Astrocyte (in vitro differentiated cells and primary cell): ENCODE measurements at regions not wholly inside any gene's neighbourhood (a gene's known extent, or its start where the extent isn't known, plus 50 kb on each side); places are given as distances from the start of the nearest gene placed in this dataset.

ENCODE experiments used
- DNase-seq: peaks from one replicate; pipeline ENCODE4 v3.0.0-alpha.2; 2010; ENCODE audit warnings: low read depth
- FAIRE-seq: peaks from 2 replicates; lab custom pipeline; 2011; peaks lifted over from hg19 to GRCh38; lab: Jason Lieb, UNC
- H2AFZ ChIP-seq: 2 replicates; pipeline ENCODE4 v1.6.0; 2012; ENCODE audit warnings: low read depth, low read length, inconsistent platforms
- H3K27ac ChIP-seq: 2 replicates; pipeline ENCODE4 v1.5.1; 2011; ENCODE audit warnings: low read depth, low read length, inconsistent platforms
- H3K27me3 ChIP-seq: 2 replicates; pipeline ENCODE4 v1.6.0; 2011; ENCODE audit warnings: low read length, inconsistent platforms; ENCODE audit not compliant: insufficient read depth
- H3K36me3 ChIP-seq: 2 replicates; pipeline ENCODE4 v1.5.1; 2011; ENCODE audit warnings: low read length, inconsistent platforms; ENCODE audit not compliant: insufficient read depth
- H3K4me1 ChIP-seq: 2 replicates; pipeline ENCODE4 v1.5.1; 2011; ENCODE audit warnings: low read length, inconsistent platforms; ENCODE audit not compliant: insufficient read depth
- H3K4me2 ChIP-seq: 2 replicates; pipeline ENCODE4 v1.6.0; 2012; ENCODE audit warnings: low read length, inconsistent platforms
- H3K4me3 ChIP-seq: 2 replicates; pipeline ENCODE4 v1.5.1; 2011; ENCODE audit warnings: low read depth, mild to moderate bottlenecking, low read length, inconsistent platforms; ENCODE audit not compliant: insufficient read depth
- H3K79me2 ChIP-seq: 2 replicates; pipeline ENCODE4 v1.6.0; 2012; ENCODE audit warnings: mild to moderate bottlenecking, low read length, inconsistent platforms; ENCODE audit not compliant: insufficient read depth
- H3K9ac ChIP-seq: 2 replicates; pipeline ENCODE4 v1.6.0; 2012; ENCODE audit warnings: mild to moderate bottlenecking, low read length, inconsistent platforms
- H3K9me3 ChIP-seq: 2 replicates; pipeline ENCODE4 v1.5.1; 2012; ENCODE audit warnings: low read depth, mild to moderate bottlenecking, low read length, inconsistent platforms; ENCODE audit not compliant: insufficient read depth
- H4K20me1 ChIP-seq: 2 replicates; pipeline ENCODE4 v1.6.0; 2012; ENCODE audit warnings: low read length, inconsistent platforms; ENCODE audit not compliant: insufficient read depth
- H3K27ac Mint-ChIP-seq: one replicate; pipeline ENCODE4 v1.8.0; 2021; ENCODE audit warnings: mild to moderate bottlenecking, mixed read lengths; ENCODE audit not compliant: unreplicated experiment
- H3K27me3 Mint-ChIP-seq: one replicate; pipeline ENCODE4 v1.8.0; 2021; ENCODE audit warnings: low read depth, mixed read lengths; ENCODE audit not compliant: unreplicated experiment
- H3K36me3 Mint-ChIP-seq: one replicate; pipeline ENCODE4 v1.8.0; 2021; ENCODE audit warnings: low read depth, mixed read lengths; ENCODE audit not compliant: unreplicated experiment
- H3K4me1 Mint-ChIP-seq: one replicate; pipeline ENCODE4 v1.8.0; 2021; ENCODE audit warnings: low read depth, mixed read lengths; ENCODE audit not compliant: unreplicated experiment
- H3K4me3 Mint-ChIP-seq: one replicate; pipeline ENCODE4 v1.8.0; 2021; ENCODE audit warnings: mild to moderate bottlenecking, moderate library complexity, mixed read lengths; ENCODE audit not compliant: unreplicated experiment
- H3K9me3 Mint-ChIP-seq: one replicate; pipeline ENCODE4 v1.8.0; 2021; ENCODE audit warnings: mild to moderate bottlenecking, mixed read lengths; ENCODE audit not compliant: unreplicated experiment
- CTCF ChIP-seq: IDR thresholded peaks from 2 replicates; pipeline ENCODE4 v1.5.1; 2011; ENCODE audit warnings: low read depth, mild to moderate bottlenecking, inconsistent platforms, low read length, moderate library complexity; ENCODE audit not compliant: insufficient read depth
- EZH2 ChIP-seq: IDR thresholded peaks from 2 replicates; pipeline ENCODE4 v1.6.1; 2012; ENCODE audit warnings: mild to moderate bottlenecking, low read length, inconsistent platforms; ENCODE audit not compliant: insufficient read depth

- Histone ChIP-seq H3K79me2 (no peaks in the 10 kb centered on the region), H3K4me3 (no peak overlapping the region), H3K27me3 (no peaks in the 10 kb centered on the region), H3K4me2 (no peak overlapping the region), H3K4me1 (no peaks in the 10 kb centered on the region), H3K27ac (no peak overlapping the region), H3K9ac (no peak overlapping the region), H2AFZ (no peak overlapping the region), H3K9me3 (no peaks in the 10 kb centered on the region), H3K36me3 (no peaks in the 10 kb centered on the region), H4K20me1 (no peaks in the 10 kb centered on the region)
- Mint-ChIP-seq H3K9me3 (peaks cover 2% of the 10 kb centered on the region), H3K36me3 (no peaks in the 10 kb centered on the region), H3K27ac (no peak overlapping the region), H3K4me1 (no peaks in the 10 kb centered on the region), H3K4me3 (no peak overlapping the region), H3K27me3 (peaks cover 9% of the 10 kb centered on the region)
- TF ChIP-seq EZH2 = no peak
- no peak for TF ChIP-seq CTCF
- DNase-seq (no peak), FAIRE-seq (no peak)
These were observed 89.3 kb upstream of the OPCML start for GRCh38 chr11:133621611-133622010.

- H3K4me3 ChIP-seq = no peak overlapping the region
- H3K4me2 ChIP-seq = no peak overlapping the region
- H2AFZ ChIP-seq = no peak overlapping the region
- H3K4me1 ChIP-seq = no peaks in the 10 kb centered on the region
- Mint-ChIP-seq H3K27ac (no peak overlapping the region), H3K4me3 (no peak overlapping the region), H3K27me3 (peaks cover 3% of the 10 kb centered on the region), H3K9me3 (no peaks in the 10 kb centered on the region), H3K36me3 (no peaks in the 10 kb centered on the region), H3K4me1 (no peaks in the 10 kb centered on the region)
- H3K9me3 ChIP-seq = no peaks in the 10 kb centered on the region
- H3K36me3 ChIP-seq = no peaks in the 10 kb centered on the region
- no peak overlapping the region for H3K27ac ChIP-seq
- H3K27me3 ChIP-seq = no peaks in the 10 kb centered on the region
- no peaks in the 10 kb centered on the region for H3K79me2 ChIP-seq
- H3K9ac ChIP-seq = no peak overlapping the region
- no peak for TF ChIP-seq CTCF
- no peak for TF ChIP-seq EZH2
- no peak for DNase-seq
- no peak for FAIRE-seq
- no peaks in the 10 kb centered on the region for H4K20me1 ChIP-seq
These were observed 87.7 kb upstream of the OPCML start for GRCh38 chr11:133619973-133620372.

- TF ChIP-seq CTCF = no peak
- no peak for TF ChIP-seq EZH2
- Histone ChIP-seq H3K79me2 (no peaks in the 10 kb centered on the region), H3K4me1 (no peaks in the 10 kb centered on the region), H3K9me3 (no peaks in the 10 kb centered on the region), H3K4me3 (no peak overlapping the region), H3K27me3 (no peaks in the 10 kb centered on the region), H3K36me3 (no peaks in the 10 kb centered on the region), H3K27ac (no peak overlapping the region), H3K4me2 (no peak overlapping the region), H4K20me1 (no peaks in the 10 kb centered on the region), H3K9ac (no peak overlapping the region), H2AFZ (no peak overlapping the region)
- H3K27ac Mint-ChIP-seq = no peak overlapping the region
- H3K9me3 Mint-ChIP-seq = no peaks in the 10 kb centered on the region
- H3K36me3 Mint-ChIP-seq = no peaks in the 10 kb centered on the region
- no peaks in the 10 kb centered on the region for H3K4me1 Mint-ChIP-seq
- DNase-seq (no peak), FAIRE-seq (no peak)
- H3K4me3 Mint-ChIP-seq = no peak overlapping the region
- H3K27me3 Mint-ChIP-seq = peaks cover 3% of the 10 kb centered on the region
These were observed 87.1 kb upstream of the OPCML start for GRCh38 chr11:133619397-133619796.
